Endodermal cell (in vitro differentiated cells): ENCODE measurements at regions not wholly inside any gene's neighbourhood (a gene's known extent, or its start where the extent isn't known, plus 50 kb on each side); places are given as distances from the start of the nearest gene placed in this dataset.

Experiments used
- DNase-seq: peaks from one replicate; pipeline ENCODE4 v3.0.0-alpha.2; 2017
- H3K27ac ChIP-seq: 2 replicates; pipeline ENCODE4 v1.5.1; 2013; ENCODE audit warnings: mild to moderate bottlenecking, low read depth, low read length, moderate library complexity
- H3K27me3 ChIP-seq: 2 replicates; pipeline ENCODE4 v1.6.1; 2013; ENCODE audit warnings: mild to moderate bottlenecking, low read length, moderate library complexity; ENCODE audit not compliant: insufficient read depth, control insufficient read depth, poor library complexity, severe bottlenecking
- H3K36me3 ChIP-seq: 2 replicates; pipeline ENCODE4 v1.7.0; 2013; ENCODE audit warnings: mild to moderate bottlenecking, low read length, moderate library complexity; ENCODE audit not compliant: control insufficient read depth, insufficient read depth
- H3K4me1 ChIP-seq: one replicate; pipeline ENCODE4 v1.7.0; 2013; ENCODE audit warnings: low read length; ENCODE audit not compliant: control insufficient read depth, insufficient read depth
- H3K4me3 ChIP-seq: 2 replicates; pipeline ENCODE4 v1.5.1; 2013; ENCODE audit warnings: mild to moderate bottlenecking, low read length, moderate library complexity
- H3K9ac ChIP-seq: 2 replicates; pipeline ENCODE4 v1.6.1; 2013; ENCODE audit warnings: mild to moderate bottlenecking, low read length, moderate library complexity; ENCODE audit not compliant: poor library complexity, severe bottlenecking; ENCODE audit errors: extremely low read depth
- H3K9me3 ChIP-seq: 2 replicates; pipeline ENCODE4 v1.6.1; 2013; ENCODE audit warnings: mild to moderate bottlenecking, low read length, moderate library complexity; ENCODE audit not compliant: control insufficient read depth
- H3K27ac Mint-ChIP-seq: 2 replicates; pipeline ENCODE4 v1.8.0; 2020; ENCODE audit warnings: mixed read lengths
- H3K27me3 Mint-ChIP-seq: 2 replicates; pipeline ENCODE4 v1.8.0; 2021; ENCODE audit warnings: mild to moderate bottlenecking, mixed read lengths; ENCODE audit not compliant: insufficient read depth
- H3K36me3 Mint-ChIP-seq: 2 replicates; pipeline ENCODE4 v1.8.0; 2020; ENCODE audit warnings: low read depth, mixed read lengths
- H3K4me1 Mint-ChIP-seq: 2 replicates; pipeline ENCODE4 v1.8.0; 2020; ENCODE audit warnings: mixed read lengths
- H3K4me3 Mint-ChIP-seq: 2 replicates; pipeline ENCODE4 v1.8.0; 2020; ENCODE audit warnings: mild to moderate bottlenecking, moderate library complexity, mixed read lengths
- H3K9me3 Mint-ChIP-seq: 2 replicates; pipeline ENCODE4 v1.8.0; 2020; ENCODE audit warnings: mild to moderate bottlenecking, mixed read lengths
- WGBS, 2 experiments: methylation state at CpG; one replicate each; pipeline versions ENCODE4 v1.1.5 to v1.1.7; 2013; ENCODE audit warnings: missing lambda C conversion rate in 2 of 2, mixed read lengths in 1 of 2; ENCODE audit not compliant: insufficient coverage in 1 of 2, insufficient read length in 1 of 2; 5-methylcytosine and 5-hydroxymethylcytosine counted together
- TF ChIP-seq, protein P1 (sequence below): fragments of 200-600 bp; sonication (generic); conservative IDR thresholded peaks from 2 replicates; pipeline ENCODE4 v1.5.0; 2021; ENCODE audit warnings: antibody characterized with exemption, mild to moderate bottlenecking

DNA sequence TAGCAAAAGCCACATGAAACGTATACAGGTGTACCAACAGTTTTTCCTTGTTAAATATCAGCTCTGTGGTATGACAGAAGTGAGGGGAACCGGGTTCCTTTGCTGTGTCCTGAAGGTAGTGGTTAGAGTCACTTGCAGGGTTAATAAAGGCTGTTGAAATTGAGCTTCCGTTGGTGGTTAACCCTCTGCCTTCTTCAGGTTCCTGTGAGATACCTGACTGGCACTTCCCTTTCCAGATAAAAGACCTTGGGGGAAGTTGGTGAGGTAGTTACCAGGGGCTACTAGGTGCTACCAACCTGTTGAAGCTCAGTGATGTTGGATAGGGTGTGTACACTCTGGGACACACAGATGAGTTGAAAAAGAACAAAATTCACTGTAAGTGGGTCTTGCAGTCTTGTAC is 384.1 kb downstream of the GATA3 start:
- H3K9ac ChIP-seq: no peak overlapping the region
- H3K36me3 Mint-ChIP-seq: no peaks in the 10 kb centered on the region
- peaks cover 36% of the 10 kb centered on the region for H3K27me3 ChIP-seq
- H3K4me1 Mint-ChIP-seq: peaks cover 31% of the 10 kb centered on the region
- TF ChIP-seq, protein P1, sequence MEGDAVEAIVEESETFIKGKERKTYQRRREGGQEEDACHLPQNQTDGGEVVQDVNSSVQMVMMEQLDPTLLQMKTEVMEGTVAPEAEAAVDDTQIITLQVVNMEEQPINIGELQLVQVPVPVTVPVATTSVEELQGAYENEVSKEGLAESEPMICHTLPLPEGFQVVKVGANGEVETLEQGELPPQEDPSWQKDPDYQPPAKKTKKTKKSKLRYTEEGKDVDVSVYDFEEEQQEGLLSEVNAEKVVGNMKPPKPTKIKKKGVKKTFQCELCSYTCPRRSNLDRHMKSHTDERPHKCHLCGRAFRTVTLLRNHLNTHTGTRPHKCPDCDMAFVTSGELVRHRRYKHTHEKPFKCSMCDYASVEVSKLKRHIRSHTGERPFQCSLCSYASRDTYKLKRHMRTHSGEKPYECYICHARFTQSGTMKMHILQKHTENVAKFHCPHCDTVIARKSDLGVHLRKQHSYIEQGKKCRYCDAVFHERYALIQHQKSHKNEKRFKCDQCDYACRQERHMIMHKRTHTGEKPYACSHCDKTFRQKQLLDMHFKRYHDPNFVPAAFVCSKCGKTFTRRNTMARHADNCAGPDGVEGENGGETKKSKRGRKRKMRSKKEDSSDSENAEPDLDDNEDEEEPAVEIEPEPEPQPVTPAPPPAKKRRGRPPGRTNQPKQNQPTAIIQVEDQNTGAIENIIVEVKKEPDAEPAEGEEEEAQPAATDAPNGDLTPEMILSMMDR: no peak
- H3K27ac ChIP-seq: no peak overlapping the region
- H3K4me3 Mint-ChIP-seq: no peak overlapping the region
- peaks cover 9% of the 10 kb centered on the region for H3K9me3 ChIP-seq
- H3K4me3 ChIP-seq: no peak overlapping the region
- no peak overlapping the region for H3K27ac Mint-ChIP-seq
- no peak for DNase-seq
- WGBS, 2 experiments: 80 to 92% methylated on average over 2 to 3 of the region's 3 CpGs
- no peaks in the 10 kb centered on the region for H3K9me3 Mint-ChIP-seq
- peaks cover 74% of the 10 kb centered on the region for H3K27me3 Mint-ChIP-seq
- H3K36me3 ChIP-seq: no peaks in the 10 kb centered on the region
- H3K4me1 ChIP-seq: peaks cover 4% of the 10 kb centered on the region

DNA sequence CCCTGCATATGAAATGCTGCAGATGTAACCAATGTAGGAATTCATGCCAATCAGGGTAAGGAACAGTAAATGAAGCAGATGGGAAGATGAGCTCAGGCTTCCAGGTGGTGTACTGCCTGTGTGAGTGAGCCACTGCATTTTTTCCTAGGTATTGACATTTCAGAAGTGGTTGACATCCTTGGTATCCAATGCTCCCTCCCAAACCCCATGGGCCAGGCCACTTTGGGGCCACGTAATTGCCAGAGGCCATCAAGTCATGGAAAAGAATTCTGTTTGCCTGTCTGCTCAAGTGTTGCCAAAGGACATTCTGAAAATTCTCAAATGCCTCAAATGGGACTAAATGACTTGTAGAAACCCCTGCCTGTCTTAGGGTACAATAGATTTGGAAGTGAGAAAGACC is 384.6 kb downstream of the GATA3 start:
- H3K36me3 Mint-ChIP-seq: no peaks in the 10 kb centered on the region
- H3K27me3 Mint-ChIP-seq: peaks cover 75% of the 10 kb centered on the region
- H3K36me3 ChIP-seq: no peaks in the 10 kb centered on the region
- no peak overlapping the region for H3K4me3 ChIP-seq
- H3K27ac ChIP-seq: no peak overlapping the region
- H3K27me3 ChIP-seq: peaks cover 39% of the 10 kb centered on the region
- H3K27ac Mint-ChIP-seq: no peak overlapping the region
- H3K4me1 ChIP-seq: peaks cover 4% of the 10 kb centered on the region
- no peak overlapping the region for H3K9ac ChIP-seq
- DNase-seq: no peak
- H3K4me1 Mint-ChIP-seq: peaks cover 35% of the 10 kb centered on the region
- 80 to 89% methylated on average over 1 of the region's 1 CpG for WGBS, 2 experiments
- peaks cover 5% of the 10 kb centered on the region for H3K9me3 ChIP-seq
- H3K9me3 Mint-ChIP-seq: no peaks in the 10 kb centered on the region
- H3K4me3 Mint-ChIP-seq: no peak overlapping the region
- TF ChIP-seq, protein P1: no peak

DNA sequence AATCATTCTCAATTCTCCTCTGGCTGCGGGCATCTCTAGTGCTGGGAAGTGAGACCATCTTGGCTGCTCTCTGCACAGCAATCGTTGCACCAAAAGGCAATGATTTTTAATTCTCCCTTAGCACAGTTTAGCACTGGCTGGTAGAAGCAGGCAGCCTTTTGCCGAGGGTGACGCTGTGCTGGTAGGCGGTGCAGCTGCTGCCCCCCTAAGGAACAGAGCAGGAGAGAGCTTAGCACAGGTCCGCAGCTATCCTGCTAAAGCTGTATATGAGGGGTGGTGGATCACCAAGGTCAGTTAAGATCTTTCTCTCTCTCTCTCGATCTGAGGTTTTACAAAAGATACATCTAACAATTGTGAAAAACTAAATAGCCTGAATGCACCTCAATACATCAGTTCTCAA is 390.1 kb downstream of the GATA3 start:
- Mint-ChIP-seq H3K36me3 (no peaks in the 10 kb centered on the region), H3K27ac (no peak overlapping the region), H3K27me3 (peaks cover 39% of the 10 kb centered on the region), H3K4me3 (no peak overlapping the region), H3K9me3 (no peaks in the 10 kb centered on the region), H3K4me1 (peaks cover 17% of the 10 kb centered on the region)
- H3K27me3 ChIP-seq: peaks cover 27% of the 10 kb centered on the region
- TF ChIP-seq, protein P1: peak; percentile 63
- no peaks in the 10 kb centered on the region for H3K4me1 ChIP-seq
- no peaks in the 10 kb centered on the region for H3K36me3 ChIP-seq
- WGBS, 2 experiments: 26 to 45% methylated on average over 5 to 7 of the region's 7 CpGs
- DNase-seq: peak; percentile 79
- no peak overlapping the region for H3K4me3 ChIP-seq
- no peak overlapping the region for H3K27ac ChIP-seq
- no peaks in the 10 kb centered on the region for H3K9me3 ChIP-seq
- no peak overlapping the region for H3K9ac ChIP-seq
